HepG2 (cell line): ENCODE measurements at regions not wholly inside any gene's neighbourhood (a gene's known extent, or its start where the extent isn't known, plus 50 kb on each side); places are given as distances from the start of the nearest gene placed in this dataset.

ENCODE experiments used
- CERS6 ChIP-seq: sonication (generic); formaldehyde crosslinking; IDR thresholded peaks from 2 replicates; pipeline ENCODE4 v1.5.0; 2020; ENCODE audit warnings: missing genetic modification reagents
- DMTF1 ChIP-seq: sonication (generic); formaldehyde crosslinking; IDR thresholded peaks from 2 replicates; pipeline ENCODE4 v1.4.0; 2020; ENCODE audit warnings: mild to moderate bottlenecking, missing genetic modification reagents
- ETS1 ChIP-seq: sonication (generic); formaldehyde crosslinking; IDR thresholded peaks from 2 replicates; pipeline ENCODE4 v1.4.0; 2020; ENCODE audit warnings: missing genetic modification reagents
- FOXO4 ChIP-seq: sonication (generic); formaldehyde crosslinking; conservative IDR thresholded peaks from 2 replicates; pipeline ENCODE4 v1.8.1; 2023; ENCODE audit warnings: missing genetic modification reagents
- HIC2 ChIP-seq: sonication (generic); formaldehyde crosslinking; IDR thresholded peaks from 2 replicates; pipeline ENCODE4 v1.9.0; 2022; ENCODE audit warnings: low read depth, missing genetic modification reagents
- MIER2 ChIP-seq: IDR thresholded peaks from 2 replicates; pipeline ENCODE4 v1.6.1; 2016; ENCODE audit warnings: missing biosample characterization, missing genetic modification reagents
- TEF ChIP-seq: sonication (generic); formaldehyde crosslinking; IDR thresholded peaks from 2 replicates; pipeline ENCODE4 v1.5.0; 2020; ENCODE audit warnings: missing genetic modification reagents
- THYN1 ChIP-seq: sonication (generic); formaldehyde crosslinking; IDR thresholded peaks from 2 replicates; pipeline ENCODE4 v1.8.1; 2023; ENCODE audit warnings: low read depth, mild to moderate bottlenecking, moderate library complexity, missing genetic modification reagents, borderline replicate concordance
- TRAFD1 ChIP-seq: sonication (generic); formaldehyde crosslinking; IDR thresholded peaks from 2 replicates; pipeline ENCODE4 v1.5.1; 2020; ENCODE audit warnings: missing genetic modification reagents, mild to moderate bottlenecking, borderline replicate concordance
- ZFP36 ChIP-seq: fragments of 150-350 bp; IDR thresholded peaks from 2 replicates; pipeline ENCODE4 v1.6.1; 2018; ENCODE audit warnings: borderline replicate concordance, low read length, low read depth; ENCODE audit not compliant: partially characterized antibody
- ZNF501 ChIP-seq: sonication (generic); formaldehyde crosslinking; IDR thresholded peaks from 2 replicates; pipeline ENCODE4 v1.5.1; 2020; ENCODE audit warnings: mild to moderate bottlenecking, moderate library complexity, missing genetic modification reagents
- ZNF577 ChIP-seq: sonication (generic); formaldehyde crosslinking; IDR thresholded peaks from 2 replicates; pipeline ENCODE4 v1.4.0; 2020; ENCODE audit warnings: mild to moderate bottlenecking, low read depth, missing genetic modification reagents, borderline replicate concordance
- ZNF773 ChIP-seq: sonication (generic); formaldehyde crosslinking; IDR thresholded peaks from 2 replicates; pipeline ENCODE4 v1.4.0; 2020; ENCODE audit warnings: missing genetic modification reagents, borderline replicate concordance
- ZSCAN30 ChIP-seq: sonication (generic); formaldehyde crosslinking; IDR thresholded peaks from 2 replicates; pipeline ENCODE4 v1.5.0; 2020; ENCODE audit warnings: mild to moderate bottlenecking, missing genetic modification reagents
- ZZZ3 ChIP-seq: sonication (generic); formaldehyde crosslinking; IDR thresholded peaks from 2 replicates; pipeline ENCODE4 v1.4.0; 2020; ENCODE audit warnings: missing genetic modification reagents, mild to moderate bottlenecking, borderline replicate concordance

- no peak for TF ChIP-seq ZZZ3
- no peak for TF ChIP-seq CERS6 (CRISPR knock-in tag)
- TF ChIP-seq DMTF1: no peak
- TF ChIP-seq MIER2 (CRISPR knock-in tag): no peak
- no peak for TF ChIP-seq ZSCAN30 (CRISPR knock-in tag)
- TF ChIP-seq ZNF773 (CRISPR knock-in tag): no peak
- TF ChIP-seq ZNF501 (CRISPR knock-in tag): no peak
- no peak for TF ChIP-seq ETS1 (CRISPR knock-in tag)
- TF ChIP-seq ZFP36: no peak
- TF ChIP-seq TRAFD1 (CRISPR knock-in tag): no peak
- no peak for TF ChIP-seq THYN1 (CRISPR knock-in tag)
- no peak for TF ChIP-seq HIC2 (CRISPR knock-in tag)
- TF ChIP-seq FOXO4 (CRISPR knock-in tag): no peak
- TF ChIP-seq ZNF577: no peak
- TF ChIP-seq TEF (CRISPR knock-in tag): no peak
These were observed 602.6 kb downstream of the PYDC2 start (continued) for GRCh38 chr3:192063570-192063969.
